Left lobe of liver (tissue), 2 donors: ENCODE measurements at regions not wholly inside any gene's neighbourhood (a gene's known extent, or its start where the extent isn't known, plus 50 kb on each side); places are given as distances from the start of the nearest gene placed in this dataset.
"Not testable (repeated sequence)": the region's sequence is repeated elsewhere in the genome, so short reads cannot be mapped to it uniquely, and the experiment has no call there.

Experiments used
- ATAC-seq: fragments of 200-7000 bp; cut with Tn5 transposase; one replicate; pipeline ENCODE4 v1.9.1; 2020; ENCODE audit warnings: mild to moderate bottlenecking, moderate library complexity
- DNase-seq: peaks from one replicate; pipeline ENCODE4 v3.0.0-alpha.2; 2020; ENCODE audit warnings: low spot score
- donor health status: DM: no; HTN: no; CAD: no; lungs with moderate emphysema.
- donor health status: DM: no; HTN: yes; CAD: no.

- ATAC-seq (no peak), DNase-seq (no peak)
These were observed 252.9 kb upstream of the KLF3 start for GRCh38 chr4:38411092-38411491.

GRCh38 chr4:38411981-38412536 is 251.9 kb upstream of the KLF3 start:
- peak; percentile 69 for ATAC-seq
- DNase-seq = no peak

GRCh38 chr4:38413524-38414341 is 250.3 kb upstream of the KLF3 start:
- ATAC-seq = no peak
- DNase-seq = no peak

GRCh38 chr4:38414410-38414809 is 249.6 kb upstream of the KLF3 start:
- ATAC-seq = no peak
- DNase-seq = no peak

- ATAC-seq (no peak), DNase-seq (no peak)
These were observed 248.3 kb upstream of the KLF3 start for GRCh38 chr4:38415682-38416081.

GRCh38 chr4:38416450-38417014 is 247.5 kb upstream of the KLF3 start:
- DNase-seq (no peak), ATAC-seq (no peak)

- ATAC-seq, DNase-seq: not testable (repeated sequence)
These were observed 243.7 kb upstream of the KLF3 start for GRCh38 chr4:38420254-38420653.

GRCh38 chr4:38422850-38423249 is 241.1 kb upstream of the KLF3 start:
- no peak for DNase-seq
- no peak for ATAC-seq

GRCh38 chr4:38424151-38424871 is 239.7 kb upstream of the KLF3 start:
- no peak for DNase-seq
- ATAC-seq = peak; percentile 39

- no peak for DNase-seq
- ATAC-seq = no peak
These were observed 237.5 kb upstream of the KLF3 start for GRCh38 chr4:38426532-38426931.

- ATAC-seq = no peak
- no peak for DNase-seq
These were observed 233.2 kb upstream of the KLF3 start for GRCh38 chr4:38430841-38431240.

- ATAC-seq = no peak
- DNase-seq = no peak
These were observed 221.8 kb upstream of the KLF3 start for GRCh38 chr4:38442073-38442788.

- DNase-seq (peak; percentile 49), ATAC-seq (peak; percentile 86)
These were observed 214.4 kb upstream of the KLF3 start for GRCh38 chr4:38449506-38450174.

- DNase-seq (no peak), ATAC-seq (no peak)
These were observed 212.0 kb upstream of the KLF3 start for GRCh38 chr4:38452009-38452408.

GRCh38 chr4:38452542-38452941 is 211.5 kb upstream of the KLF3 start:
- DNase-seq (no peak), ATAC-seq (no peak)

- no peak for ATAC-seq
- DNase-seq = no peak
These were observed 210.6 kb upstream of the KLF3 start for GRCh38 chr4:38453253-38453881.

GRCh38 chr4:38454284-38454683 is 209.7 kb upstream of the KLF3 start:
- ATAC-seq (no peak), DNase-seq (no peak)

- no peak for ATAC-seq
- no peak for DNase-seq
These were observed 208.7 kb upstream of the KLF3 start for GRCh38 chr4:38455092-38455862.

- no peak for ATAC-seq
- DNase-seq = no peak
These were observed 207.9 kb upstream of the KLF3 start for GRCh38 chr4:38456096-38456495.
